ENCODE measurements at regions not wholly inside any gene's neighbourhood (a gene's known extent, or its start where the extent isn't known, plus 50 kb on each side); places are given as distances from the start of the nearest gene placed in this dataset.

DNA sequence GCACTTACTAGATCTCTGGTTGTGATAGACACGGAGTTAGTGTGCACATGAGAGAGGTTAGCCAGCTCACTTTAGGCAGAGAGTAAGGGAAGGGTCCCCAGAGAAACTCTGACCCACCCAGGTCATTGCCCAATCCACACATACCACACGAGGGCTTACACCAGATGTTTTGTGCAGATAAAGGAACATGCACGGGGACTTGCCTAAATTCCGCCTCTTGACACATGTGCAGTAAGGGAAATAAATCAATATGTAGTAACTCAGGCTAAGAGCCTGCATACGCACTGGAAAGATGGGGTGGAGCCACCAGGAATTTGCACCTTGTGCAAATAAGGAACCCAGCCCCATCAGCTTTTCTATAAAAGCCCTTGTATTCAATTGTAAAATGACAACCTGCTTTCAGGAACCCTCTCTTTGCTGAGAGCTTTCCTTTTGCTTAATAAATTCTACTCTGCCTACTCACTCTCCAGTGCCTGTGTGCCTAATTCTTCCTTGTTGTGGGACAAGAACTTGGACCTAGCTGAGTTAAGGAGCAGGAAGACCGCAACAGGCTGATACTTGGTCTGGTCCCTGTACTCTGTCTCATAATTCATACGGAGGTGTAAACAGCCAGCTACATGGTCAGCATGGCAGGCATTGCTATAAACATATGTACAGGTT, 120.2 kb downstream of the EMP1 start:
- no peak overlapping the region for H3K4me3 ChIP-seq
- TF ChIP-seq, protein P1, sequence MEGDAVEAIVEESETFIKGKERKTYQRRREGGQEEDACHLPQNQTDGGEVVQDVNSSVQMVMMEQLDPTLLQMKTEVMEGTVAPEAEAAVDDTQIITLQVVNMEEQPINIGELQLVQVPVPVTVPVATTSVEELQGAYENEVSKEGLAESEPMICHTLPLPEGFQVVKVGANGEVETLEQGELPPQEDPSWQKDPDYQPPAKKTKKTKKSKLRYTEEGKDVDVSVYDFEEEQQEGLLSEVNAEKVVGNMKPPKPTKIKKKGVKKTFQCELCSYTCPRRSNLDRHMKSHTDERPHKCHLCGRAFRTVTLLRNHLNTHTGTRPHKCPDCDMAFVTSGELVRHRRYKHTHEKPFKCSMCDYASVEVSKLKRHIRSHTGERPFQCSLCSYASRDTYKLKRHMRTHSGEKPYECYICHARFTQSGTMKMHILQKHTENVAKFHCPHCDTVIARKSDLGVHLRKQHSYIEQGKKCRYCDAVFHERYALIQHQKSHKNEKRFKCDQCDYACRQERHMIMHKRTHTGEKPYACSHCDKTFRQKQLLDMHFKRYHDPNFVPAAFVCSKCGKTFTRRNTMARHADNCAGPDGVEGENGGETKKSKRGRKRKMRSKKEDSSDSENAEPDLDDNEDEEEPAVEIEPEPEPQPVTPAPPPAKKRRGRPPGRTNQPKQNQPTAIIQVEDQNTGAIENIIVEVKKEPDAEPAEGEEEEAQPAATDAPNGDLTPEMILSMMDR (IDR thresholded peaks at IDR 0.05): no peak
- TF ChIP-seq POLR2AphosphoS5 (IDR thresholded peaks at IDR 0.05): no peak
- TF ChIP-seq POLR2A (IDR thresholded peaks at IDR 0.05): no peak
- H3K36me3 ChIP-seq: no peaks in the 10 kb centered on the region
- H3K4me1 ChIP-seq (replicated peaks): no peaks in the 10 kb centered on the region
- no peak overlapping the region for H3K27ac ChIP-seq
- intact Hi-C loops (cut with DNase I): no loop called here
- no peak for DNase-seq (ENCODE audit: low spot score)
- WGBS: 48% methylated on average over 7 of the region's 7 CpGs
- peaks cover 2% of the 10 kb centered on the region for H3K27me3 ChIP-seq (replicated peaks; ENCODE audit: insufficient read depth)
- H3K9me3 ChIP-seq: no peaks in the 10 kb centered on the region

DNA sequence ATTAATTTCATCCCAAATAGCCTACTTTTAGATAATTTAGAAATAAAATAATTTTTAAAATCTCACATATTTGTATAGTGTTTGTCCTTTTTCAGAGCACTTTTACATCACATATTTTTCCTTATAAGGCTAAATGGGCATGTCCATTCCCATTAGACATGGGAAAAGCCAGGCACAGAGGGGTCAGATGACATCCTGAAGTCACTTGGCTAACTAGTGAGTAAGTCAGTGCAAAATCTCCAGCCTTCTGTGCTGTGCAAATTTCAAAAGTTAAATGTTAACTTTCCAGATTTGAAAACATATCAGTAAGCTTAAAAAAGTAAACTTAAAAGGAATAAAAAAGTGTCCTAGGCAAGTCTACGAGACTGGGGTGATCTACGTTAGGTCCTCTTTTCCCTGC, 117.4 kb downstream of the EMP1 start:
- TF ChIP-seq POLR2AphosphoS5 (IDR thresholded peaks at IDR 0.05): no peak
- no peak for TF ChIP-seq POLR2A (IDR thresholded peaks at IDR 0.05)
- TF ChIP-seq, protein P1 (IDR thresholded peaks at IDR 0.05): no peak
- Histone ChIP-seq H3K27ac (no peak overlapping the region), H3K9me3 (no peaks in the 10 kb centered on the region), H3K27me3 (replicated peaks; ENCODE audit: insufficient read depth) (peaks cover 2% of the 10 kb centered on the region), H3K4me3 (no peak overlapping the region), H3K4me1 (replicated peaks) (no peaks in the 10 kb centered on the region), H3K36me3 (no peaks in the 10 kb centered on the region)
- DNase-seq (ENCODE audit: low spot score): no peak
- intact Hi-C loops (cut with DNase I): no loop called here
- WGBS: 83% methylated on average over 2 of the region's 2 CpGs

DNA sequence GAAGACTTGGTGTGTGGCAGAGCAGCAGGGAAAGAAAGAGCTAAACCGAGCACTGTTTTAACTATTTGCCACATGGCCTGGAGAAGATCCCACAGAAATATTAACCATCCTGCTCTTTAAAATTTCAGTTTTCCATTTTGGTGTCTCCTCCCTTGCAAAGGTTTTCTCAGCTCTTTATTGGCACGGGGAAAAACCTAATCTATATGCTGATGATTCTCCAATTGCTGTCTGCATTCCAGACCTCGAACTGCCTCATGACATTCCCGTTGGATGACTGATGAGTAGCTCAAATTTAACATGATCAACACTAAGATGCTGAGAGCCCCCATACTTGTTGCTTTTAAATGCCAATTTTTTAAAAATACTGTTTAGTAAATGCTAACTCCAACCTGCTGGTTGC, 115.0 kb downstream of the EMP1 start:
- Histone ChIP-seq H3K27ac (no peak overlapping the region), H3K27me3 (replicated peaks; ENCODE audit: insufficient read depth) (peaks cover 3% of the 10 kb centered on the region), H3K4me3 (no peak overlapping the region), H3K9me3 (no peaks in the 10 kb centered on the region), H3K36me3 (no peaks in the 10 kb centered on the region), H3K4me1 (replicated peaks) (no peaks in the 10 kb centered on the region)
- no peak for DNase-seq (ENCODE audit: low spot score)
- intact Hi-C loops (cut with DNase I): no loop called here
- no peak for TF ChIP-seq POLR2AphosphoS5 (IDR thresholded peaks at IDR 0.05)
- TF ChIP-seq, protein P1 (IDR thresholded peaks at IDR 0.05): no peak
- no peak for TF ChIP-seq POLR2A (IDR thresholded peaks at IDR 0.05)
- 75% methylated on average over 4 of the region's 4 CpGs for WGBS

- Histone ChIP-seq H3K27me3 (replicated peaks; ENCODE audit: insufficient read depth) (peaks cover 3% of the 10 kb centered on the region), H3K36me3 (no peaks in the 10 kb centered on the region), H3K4me1 (replicated peaks) (no peaks in the 10 kb centered on the region), H3K9me3 (no peaks in the 10 kb centered on the region), H3K4me3 (no peak overlapping the region), H3K27ac (no peak overlapping the region)
- intact Hi-C loops (cut with DNase I): no loop called here
- WGBS: 73% methylated on average over 4 of the region's 4 CpGs
- DNase-seq (ENCODE audit: low spot score): no peak
- TF ChIP-seq, protein P1 (IDR thresholded peaks at IDR 0.05): no peak
- no peak for TF ChIP-seq POLR2AphosphoS5 (IDR thresholded peaks at IDR 0.05)
- no peak for TF ChIP-seq POLR2A (IDR thresholded peaks at IDR 0.05)
Observed at GRCh38 chr12:13307143-13307816, 110.8 kb downstream of the EMP1 start.

DNA sequence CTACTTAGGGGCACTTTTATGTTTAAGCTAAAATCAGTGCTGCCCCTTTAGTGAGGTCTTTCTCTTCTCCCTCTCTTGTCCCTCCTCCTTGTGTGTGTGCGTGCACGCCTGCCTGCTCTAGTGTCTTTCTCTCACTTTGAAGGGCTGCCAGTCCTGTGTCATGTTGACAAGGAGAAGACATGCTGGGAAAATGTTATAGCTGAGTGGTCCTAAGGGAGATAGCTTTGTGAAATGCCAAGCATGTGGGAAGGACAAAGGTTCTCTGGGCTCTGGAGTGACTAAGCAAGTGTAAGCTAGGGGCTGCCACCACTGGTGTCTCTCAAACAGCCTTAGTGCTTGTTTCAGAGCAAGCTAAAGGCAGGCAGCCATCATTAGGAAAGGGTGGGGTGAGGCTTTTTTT, 108.4 kb downstream of the EMP1 start:
- no peak overlapping the region for H3K27ac ChIP-seq
- H3K36me3 ChIP-seq: no peaks in the 10 kb centered on the region
- TF ChIP-seq, protein P1 (IDR thresholded peaks at IDR 0.05): no peak
- no peak for TF ChIP-seq POLR2AphosphoS5 (IDR thresholded peaks at IDR 0.05)
- TF ChIP-seq POLR2A (IDR thresholded peaks at IDR 0.05): no peak
- DNase-seq (ENCODE audit: low spot score): no peak
- peaks cover 3% of the 10 kb centered on the region for H3K27me3 ChIP-seq (replicated peaks; ENCODE audit: insufficient read depth)
- no peaks in the 10 kb centered on the region for H3K4me1 ChIP-seq (replicated peaks)
- intact Hi-C loops (cut with DNase I): no loop called here
- WGBS: 64% methylated on average over 2 of the region's 2 CpGs
- H3K4me3 ChIP-seq: no peak overlapping the region
- no peaks in the 10 kb centered on the region for H3K9me3 ChIP-seq
